ENCODE measurements at regions not wholly inside any gene's neighbourhood (a gene's known extent, or its start where the extent isn't known, plus 50 kb on each side); places are given as distances from the start of the nearest gene placed in this dataset.

- TF ChIP-seq CTCF (IDR thresholded peaks at IDR 0.05) (no peak), POLR2A (IDR thresholded peaks at IDR 0.05) (no peak)
Measured at GRCh38 chr6:166877906-166878305, 78.4 kb downstream of the RNASET2 start.
